Sigmoid colon (tissue), 6 donors: ENCODE measurements at regions not wholly inside any gene's neighbourhood (a gene's known extent, or its start where the extent isn't known, plus 50 kb on each side); places are given as distances from the start of the nearest gene placed in this dataset.

Source experiments
- DNase-seq: peaks from one replicate; pipeline ENCODE4 v3.0.0-alpha.2; 2019
- H3K27ac ChIP-seq, 4 donors: fragments of 200-600 bp; sonication (generic); one replicate each; pipeline ENCODE4 v1.5.1; 2016 to 2019; ENCODE audit warnings: mild to moderate bottlenecking in 1 of 4
- H3K27me3 ChIP-seq, 3 donors: fragments of 200-600 bp; sonication (generic); one replicate each; pipeline ENCODE4 v1.5.1; 2019; ENCODE audit warnings: mild to moderate bottlenecking in 1 of 3
- H3K36me3 ChIP-seq, 4 donors: fragments of 200-600 bp; sonication (generic); one replicate each; pipeline ENCODE4 v1.5.1; 2016 to 2019
- H3K4me1 ChIP-seq, 4 donors: fragments of 200-600 bp; sonication (generic); one replicate each; pipeline ENCODE4 v1.5.1; 2017 to 2019
- H3K4me3 ChIP-seq, 4 donors: fragments of 200-600 bp; sonication (generic); one replicate each; pipeline ENCODE4 v1.5.1; 2017 to 2019; ENCODE audit warnings: mild to moderate bottlenecking in 2 of 4, moderate library complexity in 1 of 4
- H3K9me3 ChIP-seq, 4 donors: fragments of 200-600 bp in 3 of 4; sonication (generic) in 3 of 4; one replicate each; pipeline versions ENCODE4 v1.5.1 to v1.6.1; 2013 to 2019
- CTCF ChIP-seq, 4 experiments: fragments of 450-650 bp in 3 of 4; fragments of 200-600 bp in 1 of 4; IDR thresholded peaks; one replicate each; pipeline ENCODE4 v1.5.1; 2016 to 2019; ENCODE audit warnings: antibody characterized with exemption in 4 of 4, mild to moderate bottlenecking in 3 of 4, moderate library complexity in 2 of 4
- EP300 ChIP-seq, 4 donors: sonication (generic); formaldehyde crosslinking; IDR thresholded peaks; one replicate each; pipeline ENCODE4 v1.6.1; 2017; ENCODE audit warnings: antibody characterized with exemption in 4 of 4
- POLR2A ChIP-seq, 2 donors: fragments of 450-650 bp; IDR thresholded peaks; one replicate each; pipeline ENCODE4 v1.6.1; 2016; ENCODE audit warnings: antibody characterized with exemption in 2 of 2, mild to moderate bottlenecking in 2 of 2, moderate library complexity in 2 of 2
- POLR2AphosphoS5 ChIP-seq, 4 donors: sonication (generic); formaldehyde crosslinking; IDR thresholded peaks; one replicate each; pipeline ENCODE4 v1.6.1; 2017; ENCODE audit warnings: antibody characterized with exemption in 4 of 4
- WGBS, 2 donors: extraction: QIAGEN DNeasy Blood & Tissue Kit; methylation state at CpG; one replicate each; pipeline ENCODE4 v1.1.7; 2013; 5-methylcytosine and 5-hydroxymethylcytosine counted together
- intact Hi-C: fragments of 100-400 bp; cut with DNase I; formaldehyde crosslinking; loops from one replicate; pipeline ENCODE4 v1.15.1; 2023
- donor health status: healthy with polysubstance abuse.
- donor health status: healthy.

- WGBS, 2 donors, result 78 to 80% methylated on average over 1 of the region's 1 CpG
Measured at GRCh38 chr13:63882052-63882451, 2466.4 kb upstream of the PCDH20 start.

GRCh38 chr13:63880705-63881104 is 2465.1 kb upstream of the PCDH20 start:
- H3K4me3 ChIP-seq, result no peak overlapping the region
- WGBS, 2 donors, result 63 to 64% methylated on average over 3 of the region's 3 CpGs
- no peaks in the 10 kb centered on the region for H3K27me3 ChIP-seq
- no peaks in the 10 kb centered on the region for H3K4me1 ChIP-seq
- intact Hi-C loops, result no loop called here
- TF ChIP-seq CTCF (IDR thresholded peaks at IDR 0.05) (no peak), EP300 (IDR thresholded peaks at IDR 0.05) (no peak), POLR2AphosphoS5 (IDR thresholded peaks at IDR 0.05) (no peak), POLR2A (IDR thresholded peaks at IDR 0.05) (no peak)
- no peaks in the 10 kb centered on the region for H3K9me3 ChIP-seq
- no peak overlapping the region for H3K27ac ChIP-seq
- H3K36me3 ChIP-seq, result no peaks in the 10 kb centered on the region
- no peak for DNase-seq

More at GRCh38 chr13:63882052-63882451, 2466.4 kb upstream of the PCDH20 start:
- no peaks in the 10 kb centered on the region for H3K9me3 ChIP-seq
- no peaks in the 10 kb centered on the region for H3K36me3 ChIP-seq
- TF ChIP-seq CTCF (IDR thresholded peaks at IDR 0.05) (no peak), POLR2A (IDR thresholded peaks at IDR 0.05) (no peak), EP300 (IDR thresholded peaks at IDR 0.05) (no peak), POLR2AphosphoS5 (IDR thresholded peaks at IDR 0.05) (no peak)
- H3K4me1 ChIP-seq, result no peaks in the 10 kb centered on the region
- DNase-seq, result no peak
- intact Hi-C loops, result no loop called here
- H3K27me3 ChIP-seq, result no peaks in the 10 kb centered on the region
- no peak overlapping the region for H3K4me3 ChIP-seq
- no peak overlapping the region for H3K27ac ChIP-seq

- 74 to 82% methylated on average over 5 of the region's 5 CpGs for WGBS, 2 donors
Measured at GRCh38 chr13:63873936-63874335, 2458.3 kb upstream of the PCDH20 start.

DNA sequence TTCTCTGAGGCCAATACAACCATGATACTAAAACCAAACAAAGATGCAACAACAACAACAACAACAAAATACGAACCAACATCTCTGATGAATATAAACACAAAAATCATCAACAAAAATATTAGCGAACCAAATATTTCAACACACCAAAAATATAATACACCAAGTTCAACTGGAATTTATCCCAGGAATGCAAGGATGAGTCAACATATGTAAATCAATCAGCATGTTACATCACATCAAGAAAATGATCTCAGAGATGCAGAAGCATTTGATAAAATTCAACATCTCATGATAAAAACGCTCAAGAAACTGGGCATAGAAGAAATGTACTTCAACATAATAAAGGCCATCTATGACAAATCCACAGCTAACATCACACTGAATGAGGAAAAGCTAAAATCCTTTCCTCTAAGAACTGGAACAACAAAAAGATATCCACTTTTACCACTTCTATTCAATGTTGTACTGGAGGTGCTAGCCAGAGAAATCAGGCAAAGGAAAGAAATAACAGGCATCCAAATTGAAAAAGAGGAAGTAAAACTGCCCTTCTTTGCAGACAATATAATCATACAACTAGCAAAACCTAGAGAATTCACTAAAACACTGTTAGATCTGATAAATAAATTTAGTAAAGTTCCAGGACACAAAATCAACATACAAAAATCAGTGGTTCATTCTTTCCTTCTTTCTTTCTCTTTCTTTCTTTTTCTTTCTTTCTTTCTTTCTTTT is 2448.7 kb upstream of the PCDH20 start:
- H3K4me1 ChIP-seq, result no peaks in the 10 kb centered on the region
- 79 to 85% methylated on average over 3 of the region's 3 CpGs for WGBS, 2 donors
- H3K9me3 ChIP-seq, result no peaks in the 10 kb centered on the region

More at GRCh38 chr13:63873936-63874335, 2458.3 kb upstream of the PCDH20 start:
- Histone ChIP-seq H3K9me3 (no peaks in the 10 kb centered on the region), H3K4me3 (no peak overlapping the region), H3K4me1 (no peaks in the 10 kb centered on the region), H3K27me3 (no peaks in the 10 kb centered on the region), H3K27ac (no peak overlapping the region), H3K36me3 (no peaks in the 10 kb centered on the region)
- intact Hi-C loops, result no loop called here
- DNase-seq, result no peak
- TF ChIP-seq EP300 (IDR thresholded peaks at IDR 0.05) (no peak), CTCF (IDR thresholded peaks at IDR 0.05) (no peak), POLR2AphosphoS5 (IDR thresholded peaks at IDR 0.05) (no peak), POLR2A (IDR thresholded peaks at IDR 0.05) (no peak)

More for the DNA sequence above, 2448.7 kb upstream of the PCDH20 start:
- Histone ChIP-seq H3K4me3 (no peak overlapping the region), H3K36me3 (no peaks in the 10 kb centered on the region), H3K27ac (no peak overlapping the region), H3K27me3 (no peaks in the 10 kb centered on the region)
- DNase-seq, result no peak
- no peak for TF ChIP-seq CTCF (IDR thresholded peaks at IDR 0.05)
- TF ChIP-seq EP300 (IDR thresholded peaks at IDR 0.05), result no peak
- no peak for TF ChIP-seq POLR2A (IDR thresholded peaks at IDR 0.05)
- TF ChIP-seq POLR2AphosphoS5 (IDR thresholded peaks at IDR 0.05), result no peak
- intact Hi-C loops, result no loop called here
